ENCODE measurements at regions not wholly inside any gene's neighbourhood (a gene's known extent, or its start where the extent isn't known, plus 50 kb on each side); places are given as distances from the start of the nearest gene placed in this dataset.
"Not testable (repeated sequence)": the region's sequence is repeated elsewhere in the genome, so short reads cannot be mapped to it uniquely, and the experiment has no call there.

DNA sequence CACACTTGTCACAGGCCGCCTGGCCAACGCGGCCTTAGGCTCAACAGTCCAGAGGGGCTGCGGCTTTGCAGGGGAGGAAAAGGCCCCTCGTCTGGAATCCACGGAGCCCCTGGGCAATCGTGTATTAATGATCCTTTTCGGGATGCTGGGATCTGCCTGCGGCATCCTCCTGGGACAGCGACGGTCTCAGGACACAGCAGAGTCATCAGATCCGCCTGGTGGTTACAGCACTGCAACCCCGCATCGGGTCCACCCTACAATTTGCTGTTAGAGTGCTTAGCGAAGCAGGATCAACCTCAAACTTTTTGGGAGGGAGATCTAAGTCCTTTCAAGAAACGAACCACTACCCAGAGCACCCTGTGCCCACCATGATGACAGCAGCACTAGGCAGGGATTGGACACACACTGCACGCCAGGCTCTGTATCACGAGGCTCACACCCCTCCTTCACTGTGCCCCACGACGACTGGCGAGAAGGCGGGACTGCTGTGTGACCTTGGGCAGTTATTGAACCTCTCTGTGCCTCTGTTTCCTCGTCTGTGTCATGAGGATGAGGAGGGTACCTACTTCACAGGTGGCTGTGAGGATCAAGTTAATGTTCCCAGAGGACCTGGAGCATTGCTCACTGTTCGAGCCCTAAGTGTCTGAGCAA is 100.4 kb upstream of the COL5A1 start:
- Histone ChIP-seq H3K27ac (ENCODE audit: low read depth) (no peak overlapping the region), H3K4me3 (ENCODE audit: low read depth, low read length) (no peak overlapping the region), H3K4me1 (ENCODE audit: insufficient read depth) (no peaks in the 10 kb centered on the region), H3K36me3 (ENCODE audit: insufficient read depth) (no peaks in the 10 kb centered on the region)
- no peak for DNase-seq (ENCODE audit: extremely low spot score)
- 91% methylated on average over 24 of the region's 24 CpGs for WGBS

DNA sequence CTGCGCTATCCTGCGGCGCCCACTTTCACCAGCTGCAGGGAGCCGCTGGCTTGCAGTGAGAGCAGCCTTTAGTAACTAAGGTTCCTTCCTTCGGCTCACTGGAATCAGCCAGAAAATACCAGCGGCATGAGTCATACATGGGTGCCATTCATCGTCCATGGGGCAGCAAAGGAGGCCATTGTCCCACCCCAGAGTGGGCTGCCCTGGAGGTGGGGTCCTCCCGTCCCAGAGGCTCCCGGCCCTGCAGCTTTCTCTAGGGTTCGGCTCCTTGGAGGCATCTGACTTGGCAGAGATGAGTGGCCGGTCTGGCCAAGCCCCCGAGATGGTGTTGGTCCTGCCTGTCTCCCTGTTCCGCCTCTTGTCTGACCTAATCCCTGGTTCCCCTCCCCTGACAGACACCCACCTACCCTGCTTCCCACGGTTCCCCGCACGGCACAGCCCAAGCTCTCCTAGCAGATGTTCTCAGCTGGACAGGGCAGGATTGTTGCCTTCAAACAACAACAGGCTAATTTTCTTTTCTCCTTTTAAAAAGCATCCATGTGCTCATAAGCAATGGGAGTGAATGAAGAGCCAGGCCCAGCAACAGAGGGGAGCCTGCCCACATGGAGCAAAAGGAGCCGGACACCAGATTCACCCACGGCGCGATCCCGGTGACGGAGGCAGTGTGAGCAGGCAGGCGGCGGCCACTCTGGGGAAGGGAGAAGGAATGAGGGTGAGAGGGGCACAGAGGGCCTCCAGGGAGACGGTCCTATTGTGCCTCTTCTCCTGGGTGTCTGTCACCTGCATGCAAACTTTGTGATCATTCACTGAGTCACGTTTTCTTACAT is 97.0 kb upstream of the COL5A1 start:
- 60% methylated on average over 26 of the region's 26 CpGs for WGBS
- Histone ChIP-seq H3K4me1 (ENCODE audit: insufficient read depth) (no peaks in the 10 kb centered on the region), H3K36me3 (ENCODE audit: insufficient read depth) (no peaks in the 10 kb centered on the region), H3K27ac (ENCODE audit: low read depth) (peak overlapping the region; percentile 78), H3K4me3 (ENCODE audit: low read depth, low read length) (no peak overlapping the region)
- no peak for DNase-seq (ENCODE audit: extremely low spot score)

GRCh38 chr9:134545215-134545542 is 96.4 kb upstream of the COL5A1 start:
- H3K36me3 ChIP-seq (ENCODE audit: insufficient read depth), result no peaks in the 10 kb centered on the region
- no peak overlapping the region for H3K27ac ChIP-seq (ENCODE audit: low read depth)
- no peak for DNase-seq (ENCODE audit: extremely low spot score)
- no peak overlapping the region for H3K4me3 ChIP-seq (ENCODE audit: low read depth, low read length)
- H3K4me1 ChIP-seq (ENCODE audit: insufficient read depth), result no peaks in the 10 kb centered on the region
- 65% methylated on average over 7 of the region's 7 CpGs for WGBS

DNA sequence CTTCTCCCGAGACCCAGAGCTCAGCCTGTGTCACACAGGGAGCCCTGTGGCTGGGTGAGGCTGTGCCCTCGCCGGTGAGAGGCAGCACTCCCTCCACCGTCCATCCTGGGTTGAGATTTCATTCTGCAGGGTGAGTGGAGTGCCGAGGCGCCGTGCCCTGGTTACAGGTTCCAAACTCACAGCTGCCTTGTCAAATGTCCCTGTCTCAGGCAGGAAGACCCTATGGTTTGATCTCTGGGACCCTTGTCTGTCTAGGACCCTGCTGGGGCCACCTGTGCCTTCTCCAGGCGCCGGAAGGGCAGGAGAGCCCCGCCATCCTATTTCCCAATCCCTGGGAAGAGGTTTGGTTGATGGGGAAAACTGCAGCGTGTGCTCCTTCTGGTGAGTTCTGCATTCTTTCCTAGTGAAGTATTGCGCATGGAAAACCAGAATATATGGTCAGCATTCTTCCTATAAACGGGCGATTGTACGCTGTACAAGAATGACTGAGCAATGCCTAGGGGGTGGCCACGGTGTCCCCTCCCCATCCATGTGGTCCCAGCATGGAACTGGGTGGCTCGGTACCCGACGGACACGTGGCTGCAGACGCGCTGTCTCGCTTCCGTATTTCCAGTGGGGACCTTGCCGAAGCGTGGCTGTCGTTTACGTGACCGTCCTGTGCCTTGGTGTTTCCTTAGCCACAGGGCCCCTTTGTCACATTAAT is 95.9 kb upstream of the COL5A1 start:
- peak overlapping the region; percentile 84 for H3K27ac ChIP-seq (ENCODE audit: low read depth)
- 32% methylated on average over 29 of the region's 29 CpGs for WGBS
- H3K4me1 ChIP-seq (ENCODE audit: insufficient read depth), result no peaks in the 10 kb centered on the region
- no peak overlapping the region for H3K4me3 ChIP-seq (ENCODE audit: low read depth, low read length)
- no peak for DNase-seq (ENCODE audit: extremely low spot score)
- no peaks in the 10 kb centered on the region for H3K36me3 ChIP-seq (ENCODE audit: insufficient read depth)

DNA sequence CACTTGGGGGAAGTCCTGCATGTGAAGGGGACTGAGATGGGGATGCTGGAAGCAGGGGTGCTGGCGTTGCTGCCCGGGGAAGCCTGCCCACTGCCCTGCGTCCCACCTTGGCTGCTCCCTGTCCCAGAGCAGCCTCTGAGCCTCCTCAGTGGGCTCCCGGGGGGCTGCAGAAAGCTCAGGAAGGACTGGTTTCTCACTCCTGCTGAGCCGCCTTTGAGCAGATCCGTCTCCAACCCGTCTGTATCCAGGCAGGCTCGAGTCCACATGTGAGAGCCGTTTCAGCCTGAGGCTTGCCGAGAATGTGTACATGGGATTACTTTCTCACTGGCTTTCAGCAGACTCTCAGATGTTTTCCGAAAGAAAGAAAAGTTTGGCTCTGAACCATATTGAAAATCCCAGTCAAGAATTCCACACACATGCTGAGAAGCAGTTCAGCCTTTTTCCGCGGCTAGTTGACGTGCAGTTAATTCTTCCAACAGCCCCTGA is 95.3 kb upstream of the COL5A1 start:
- Histone ChIP-seq H3K4me3 (ENCODE audit: low read depth, low read length) (no peak overlapping the region), H3K4me1 (ENCODE audit: insufficient read depth) (no peaks in the 10 kb centered on the region), H3K27ac (ENCODE audit: low read depth) (peak overlapping the region; percentile 84), H3K36me3 (ENCODE audit: insufficient read depth) (no peaks in the 10 kb centered on the region)
- WGBS, result 22% methylated on average over 14 of the region's 14 CpGs
- DNase-seq (ENCODE audit: extremely low spot score), result peak; percentile 55

DNA sequence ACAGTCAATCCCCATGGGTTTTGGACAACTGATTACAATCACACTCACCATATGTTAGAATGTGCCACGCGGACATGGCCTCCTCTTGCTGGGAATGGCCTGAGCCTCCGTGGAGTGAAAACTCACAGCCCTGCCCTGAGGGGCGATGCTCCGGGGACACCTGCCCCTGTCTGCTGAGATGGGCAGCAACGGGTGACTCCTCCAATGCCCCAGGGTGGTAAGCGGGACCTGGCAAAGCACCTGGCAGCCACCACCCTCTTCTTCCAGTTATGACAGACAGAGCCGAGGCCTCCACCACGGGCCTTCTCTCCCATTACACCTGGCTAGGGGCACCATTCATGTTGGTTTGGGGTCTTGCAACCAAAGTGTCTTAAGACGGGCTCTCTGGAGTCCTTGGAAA is 94.9 kb upstream of the COL5A1 start:
- no peaks in the 10 kb centered on the region for H3K36me3 ChIP-seq (ENCODE audit: insufficient read depth)
- H3K27ac ChIP-seq (ENCODE audit: low read depth), result no peak overlapping the region
- H3K4me1 ChIP-seq (ENCODE audit: insufficient read depth), result no peaks in the 10 kb centered on the region
- 77% methylated on average over 10 of the region's 10 CpGs for WGBS
- no peak overlapping the region for H3K4me3 ChIP-seq (ENCODE audit: low read depth, low read length)
- DNase-seq (ENCODE audit: extremely low spot score), result no peak

DNA sequence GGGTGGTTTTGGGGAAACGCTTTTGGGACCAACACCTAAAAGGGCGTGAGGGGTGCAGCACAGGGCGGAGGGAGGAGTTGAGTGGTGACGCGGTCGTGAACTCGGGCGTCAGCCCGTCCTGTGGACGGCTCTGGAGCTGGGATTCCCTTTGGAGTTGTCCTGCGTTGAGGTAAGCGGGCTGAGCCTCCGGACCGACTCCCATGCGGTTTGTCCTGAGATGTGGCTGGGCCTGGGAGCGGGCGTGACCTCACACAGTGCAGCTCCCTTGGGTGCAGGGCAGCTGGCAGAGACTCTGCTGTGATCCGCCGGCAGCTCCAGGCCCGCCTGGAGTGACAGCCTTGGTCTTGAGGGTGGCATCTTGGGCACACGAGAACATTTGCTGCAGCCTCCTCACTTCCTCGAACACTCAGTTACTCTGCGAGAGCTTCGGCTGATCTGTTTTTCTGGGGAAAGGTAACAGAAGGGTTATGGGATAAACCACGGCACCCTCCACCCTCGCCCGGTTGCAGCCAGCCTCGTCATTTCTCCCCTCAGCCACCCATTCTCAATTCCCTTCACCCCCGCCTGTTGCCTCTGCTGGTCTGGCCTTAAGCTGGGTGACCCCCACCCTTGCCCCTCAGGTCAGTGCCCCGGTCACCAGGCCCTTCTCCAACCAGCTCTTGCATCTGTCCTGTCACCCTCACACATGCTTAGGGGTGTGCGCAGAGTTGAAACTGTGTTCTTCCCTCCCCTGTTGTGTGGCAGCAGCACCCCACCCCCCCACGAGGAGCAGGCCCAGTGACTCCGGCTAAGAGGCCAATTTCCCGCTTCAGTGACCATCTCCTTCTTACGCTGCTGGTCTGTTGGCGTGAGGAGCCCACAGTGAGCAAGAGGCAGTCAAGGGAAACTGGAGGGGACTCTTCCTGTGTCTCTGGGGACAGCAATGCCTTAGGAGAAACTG is 94.2 kb upstream of the COL5A1 start:
- Histone ChIP-seq H3K4me3 (ENCODE audit: low read depth, low read length) (no peak overlapping the region), H3K36me3 (ENCODE audit: insufficient read depth) (no peaks in the 10 kb centered on the region), H3K4me1 (ENCODE audit: insufficient read depth) (no peaks in the 10 kb centered on the region), H3K27ac (ENCODE audit: low read depth) (no peak overlapping the region)
- DNase-seq (ENCODE audit: extremely low spot score), result no peak
- 93% methylated on average over 36 of the region's 36 CpGs for WGBS

- WGBS, result 87% methylated on average over 8 of the region's 8 CpGs
- H3K36me3 ChIP-seq (ENCODE audit: insufficient read depth), result no peaks in the 10 kb centered on the region
- no peaks in the 10 kb centered on the region for H3K4me1 ChIP-seq (ENCODE audit: insufficient read depth)
- H3K27ac ChIP-seq (ENCODE audit: low read depth), result no peak overlapping the region
- DNase-seq (ENCODE audit: extremely low spot score), result no peak
- no peak overlapping the region for H3K4me3 ChIP-seq (ENCODE audit: low read depth, low read length)
Observed at GRCh38 chr9:134548185-134548584, 93.4 kb upstream of the COL5A1 start.

- H3K4me1 ChIP-seq (ENCODE audit: insufficient read depth), result no peaks in the 10 kb centered on the region
- no peak overlapping the region for H3K27ac ChIP-seq (ENCODE audit: low read depth)
- H3K4me3 ChIP-seq (ENCODE audit: low read depth, low read length), result no peak overlapping the region
- WGBS, result 92% methylated on average over 17 of the region's 17 CpGs
- DNase-seq (ENCODE audit: extremely low spot score), result no peak
- H3K36me3 ChIP-seq (ENCODE audit: insufficient read depth), result no peaks in the 10 kb centered on the region
Observed at GRCh38 chr9:134548618-134549017, 93.0 kb upstream of the COL5A1 start.

DNA sequence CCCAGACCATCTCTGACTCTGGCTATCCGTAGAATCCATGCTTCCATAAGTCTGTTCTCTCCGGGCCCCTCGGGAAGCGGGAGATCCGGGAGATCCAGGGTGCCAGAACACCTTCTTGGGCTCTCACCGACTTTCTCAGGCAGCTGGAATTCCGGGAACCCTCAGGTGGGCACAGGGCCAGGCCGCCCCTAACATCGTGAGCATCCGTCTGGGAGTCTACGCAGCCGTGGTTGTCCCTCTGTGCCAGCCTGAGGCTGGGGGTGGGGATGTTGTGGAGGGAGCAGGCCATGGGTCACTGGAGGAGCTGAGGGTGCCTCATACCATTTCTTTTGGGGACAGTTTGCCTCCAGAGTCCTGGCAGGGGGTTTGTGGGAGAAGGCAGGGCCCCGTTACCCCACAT is 92.3 kb upstream of the COL5A1 start:
- H3K36me3 ChIP-seq (ENCODE audit: insufficient read depth), result no peaks in the 10 kb centered on the region
- no peak overlapping the region for H3K4me3 ChIP-seq (ENCODE audit: low read depth, low read length)
- 86% methylated on average over 13 of the region's 13 CpGs for WGBS
- DNase-seq (ENCODE audit: extremely low spot score), result no peak
- H3K4me1 ChIP-seq (ENCODE audit: insufficient read depth), result no peaks in the 10 kb centered on the region
- H3K27ac ChIP-seq (ENCODE audit: low read depth), result no peak overlapping the region

DNA sequence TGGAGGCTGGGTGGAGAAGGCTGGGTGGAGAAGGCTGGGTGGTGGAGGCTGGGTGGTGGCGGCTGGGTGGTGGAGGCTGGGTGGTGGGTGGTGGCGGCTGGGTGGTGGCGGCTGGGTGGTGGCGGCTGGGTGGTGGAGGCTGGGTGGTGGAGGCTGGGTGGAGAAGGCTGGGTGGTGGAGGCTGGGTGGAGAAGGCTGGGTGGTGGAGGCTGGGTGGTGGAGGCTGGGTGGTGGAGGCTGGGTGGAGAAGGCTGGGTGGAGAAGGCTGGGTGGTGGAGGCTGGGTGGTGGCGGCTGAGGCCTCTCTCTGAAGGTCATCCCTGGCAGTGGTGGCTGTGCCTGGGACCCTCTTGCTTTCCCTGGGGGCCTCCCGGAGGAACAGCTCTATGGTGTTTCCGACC is 91.5 kb upstream of the COL5A1 start:
- not testable (repeated sequence) for H3K4me3 ChIP-seq (ENCODE audit: low read depth, low read length); H3K4me1 ChIP-seq (ENCODE audit: insufficient read depth); H3K36me3 ChIP-seq (ENCODE audit: insufficient read depth); DNase-seq (ENCODE audit: extremely low spot score); H3K27ac ChIP-seq (ENCODE audit: low read depth)
- WGBS, result 97% methylated on average over 6 of the region's 7 CpGs

DNA sequence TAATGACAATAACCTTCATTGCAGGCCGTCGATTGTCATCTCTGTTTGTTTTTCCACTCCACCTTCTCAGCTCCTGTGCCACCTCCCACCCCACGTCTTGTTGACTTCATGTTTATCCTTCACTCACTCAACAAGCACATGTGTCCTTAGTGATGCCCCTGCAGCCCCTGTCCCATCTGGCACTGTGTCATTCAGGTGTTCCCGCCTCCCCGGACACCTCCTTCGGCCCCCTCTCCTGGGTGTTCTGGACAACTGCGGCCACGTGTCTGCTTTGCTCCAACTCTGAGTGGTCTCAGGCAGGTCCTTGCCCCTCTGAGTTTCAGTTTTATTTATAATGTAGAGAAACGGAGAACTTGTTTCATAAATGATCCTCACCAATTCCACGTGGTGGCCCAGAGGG is 91.0 kb upstream of the COL5A1 start:
- Histone ChIP-seq H3K4me1 (ENCODE audit: insufficient read depth) (no peaks in the 10 kb centered on the region), H3K36me3 (ENCODE audit: insufficient read depth) (no peaks in the 10 kb centered on the region), H3K27ac (ENCODE audit: low read depth) (no peak overlapping the region), H3K4me3 (ENCODE audit: low read depth, low read length) (no peak overlapping the region)
- DNase-seq (ENCODE audit: extremely low spot score), result no peak
- WGBS, result 91% methylated on average over 10 of the region's 10 CpGs

DNA sequence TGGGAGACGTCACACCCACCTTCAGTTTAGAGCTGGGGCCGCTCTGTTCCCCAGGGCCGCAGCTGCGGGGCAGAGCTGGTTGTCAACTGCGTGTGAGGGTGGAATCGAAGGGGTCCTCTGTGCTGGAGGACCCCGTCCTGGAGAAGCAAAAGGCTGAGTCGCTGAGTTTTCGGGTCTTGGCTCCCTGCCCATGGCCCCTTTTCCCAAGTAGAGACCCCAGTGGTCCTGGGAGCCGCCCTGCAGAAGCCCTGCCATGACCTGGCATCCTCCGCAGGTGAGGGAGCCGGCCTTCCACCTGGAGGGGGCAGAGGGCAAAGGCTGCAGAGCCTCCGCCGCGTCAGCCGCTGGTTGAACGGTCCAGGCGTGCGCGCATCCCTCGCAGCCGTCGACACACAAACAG is 90.4 kb upstream of the COL5A1 start:
- H3K36me3 ChIP-seq (ENCODE audit: insufficient read depth), result no peaks in the 10 kb centered on the region
- H3K4me3 ChIP-seq (ENCODE audit: low read depth, low read length), result no peak overlapping the region
- H3K27ac ChIP-seq (ENCODE audit: low read depth), result no peak overlapping the region
- 95% methylated on average over 23 of the region's 23 CpGs for WGBS
- DNase-seq (ENCODE audit: extremely low spot score), result no peak
- no peaks in the 10 kb centered on the region for H3K4me1 ChIP-seq (ENCODE audit: insufficient read depth)
